GM12874 (cell line): ENCODE measurements at regions not wholly inside any gene's neighbourhood (a gene's known extent, or its start where the extent isn't known, plus 50 kb on each side); places are given as distances from the start of the nearest gene placed in this dataset.

Experiments used
- CTCF ChIP-seq: IDR thresholded peaks from 2 replicates; pipeline ENCODE4 v1.5.1; 2011; ENCODE audit warnings: low read depth, mild to moderate bottlenecking, control low read depth, low read length, moderate library complexity; ENCODE audit not compliant: insufficient read depth

- TF ChIP-seq CTCF: no peak
Measured at GRCh38 chr11:95503047-95503446, 272.0 kb upstream of the SESN3 start.

GRCh38 chr11:95502522-95502921, 271.5 kb upstream of the SESN3 start:
- no peak for TF ChIP-seq CTCF

DNA sequence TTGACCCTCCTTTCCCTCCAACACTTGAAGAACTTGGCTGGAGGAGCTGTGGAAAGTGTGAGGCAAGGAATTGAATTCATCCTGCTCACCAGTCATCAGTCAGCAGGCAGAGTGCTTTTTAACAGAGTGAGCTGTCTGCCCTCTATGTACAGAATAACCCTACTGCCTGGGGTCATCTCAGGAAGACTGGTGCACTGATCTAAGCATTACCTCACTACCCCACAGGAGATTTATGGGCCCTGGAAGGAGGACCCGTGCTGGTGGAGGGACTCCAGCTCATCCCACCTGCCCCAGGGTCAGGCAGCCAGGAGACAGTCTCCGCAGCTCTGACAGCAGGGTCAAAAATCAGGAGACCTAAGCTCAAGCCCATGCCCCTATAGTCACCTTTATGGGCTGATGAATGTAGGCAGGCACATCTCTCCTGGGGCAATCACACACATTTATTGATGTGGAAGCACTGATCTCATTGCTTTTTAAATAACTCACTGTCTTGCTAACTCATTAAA, 270.8 kb upstream of the SESN3 start:
- TF ChIP-seq CTCF: no peak

- TF ChIP-seq CTCF: no peak
Measured at GRCh38 chr11:95500466-95500865, 269.5 kb upstream of the SESN3 start.

DNA sequence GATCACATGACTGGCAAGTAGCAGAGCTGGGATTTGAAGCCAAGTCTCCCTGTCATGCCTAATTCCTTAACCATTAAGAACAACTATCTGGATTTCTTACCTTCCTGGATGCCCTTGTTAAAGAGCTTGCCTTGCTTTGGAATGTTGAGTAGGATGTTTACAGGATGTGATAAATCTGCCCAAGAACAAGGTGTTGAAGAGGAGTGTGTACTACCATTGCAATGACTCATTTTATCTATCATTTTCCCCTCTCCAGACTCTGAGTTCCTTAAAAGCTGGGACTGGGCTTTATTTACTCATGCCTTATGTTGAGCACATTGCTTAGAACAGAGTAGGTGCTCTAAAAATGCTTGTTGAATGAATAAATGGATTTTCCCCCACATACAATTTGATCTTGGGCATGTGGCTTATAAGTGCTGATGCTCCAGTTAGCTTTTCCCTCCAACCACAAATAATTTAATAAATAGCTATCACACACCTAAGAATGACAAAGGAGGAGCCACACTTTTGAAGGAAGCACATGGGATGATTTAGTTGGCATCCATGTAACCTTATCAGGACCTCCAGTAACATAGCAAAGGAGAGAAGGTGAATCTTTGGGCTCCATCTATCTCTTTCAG, 268.6 kb upstream of the SESN3 start:
- TF ChIP-seq CTCF: no peak

DNA sequence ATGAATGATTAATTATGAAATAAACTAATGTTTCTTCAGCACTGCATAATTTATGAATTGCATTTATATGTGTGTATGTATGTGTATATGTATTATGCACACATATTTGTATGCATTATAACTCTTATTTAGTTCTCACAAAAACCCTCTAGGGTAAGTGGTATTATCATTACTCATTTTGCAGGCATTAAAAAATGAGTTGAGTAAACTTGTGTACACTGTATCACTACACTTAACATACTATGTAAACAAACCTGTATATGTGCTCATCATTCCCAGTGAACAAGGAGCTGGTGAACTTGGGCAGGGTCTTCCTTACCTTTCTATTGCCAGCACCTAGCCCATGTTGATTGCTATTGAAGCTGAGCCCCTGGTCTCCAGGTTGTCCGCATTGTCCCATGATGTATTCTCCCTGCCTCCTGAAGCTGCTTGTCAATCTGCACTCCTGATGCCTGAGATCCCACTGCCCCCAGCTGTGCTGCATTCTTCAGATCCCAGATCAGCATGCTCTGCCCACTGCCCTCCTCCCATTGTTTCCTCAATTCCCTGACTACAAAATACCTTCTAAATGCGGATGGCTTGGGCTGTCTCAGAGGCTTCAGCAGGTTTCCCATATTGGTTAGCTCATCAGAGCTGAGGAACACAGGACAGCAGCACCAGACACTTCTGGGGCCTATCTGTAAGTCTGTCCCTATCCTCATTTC, 267.9 kb upstream of the SESN3 start:
- TF ChIP-seq CTCF: no peak

- no peak for TF ChIP-seq CTCF
Measured at GRCh38 chr11:95496901-95497300, 265.9 kb upstream of the SESN3 start.
